Brain microvascular endothelial cell (primary cell): ENCODE measurements at regions not wholly inside any gene's neighbourhood (a gene's known extent, or its start where the extent isn't known, plus 50 kb on each side); places are given as distances from the start of the nearest gene placed in this dataset.

Experiments
- DNase-seq: peaks from one replicate; pipeline ENCODE4 v3.0.0-alpha.2; 2020
- H3K27ac ChIP-seq: fragments of 250-450 bp; sonication (Bioruptor Pico); 2 replicates; pipeline ENCODE4 v1.5.1; 2020; ENCODE audit warnings: mild to moderate bottlenecking, moderate library complexity
- H3K27me3 ChIP-seq: fragments of 250-450 bp; sonication (Bioruptor Pico); replicated peaks from 2 replicates; pipeline ENCODE4 v1.5.1; 2020; ENCODE audit warnings: mild to moderate bottlenecking
- H3K36me3 ChIP-seq: fragments of 250-450 bp; sonication (Bioruptor Pico); replicated peaks from 2 replicates; pipeline ENCODE4 v1.5.1; 2020; ENCODE audit warnings: mild to moderate bottlenecking
- H3K4me3 ChIP-seq: 2 replicates; pipeline ENCODE4 v1.5.1; 2011; ENCODE audit warnings: low read depth, mild to moderate bottlenecking, control low read depth, low read length, moderate library complexity
- in situ Hi-C: cut with HindIII; loops from 2 replicates; pipeline ENCODE4 v1.10.0; 2017; ENCODE audit warnings: low sequenced_read_pairs, low pct_ligation_motif_present
- TF ChIP-seq, protein P1 (sequence below): IDR thresholded peaks from 2 replicates; pipeline ENCODE4 v1.5.1; 2011; ENCODE audit warnings: low read depth, mild to moderate bottlenecking, moderate library complexity, low read length, control low read depth, inconsistent platforms; ENCODE audit errors: missing control alignments

DNA sequence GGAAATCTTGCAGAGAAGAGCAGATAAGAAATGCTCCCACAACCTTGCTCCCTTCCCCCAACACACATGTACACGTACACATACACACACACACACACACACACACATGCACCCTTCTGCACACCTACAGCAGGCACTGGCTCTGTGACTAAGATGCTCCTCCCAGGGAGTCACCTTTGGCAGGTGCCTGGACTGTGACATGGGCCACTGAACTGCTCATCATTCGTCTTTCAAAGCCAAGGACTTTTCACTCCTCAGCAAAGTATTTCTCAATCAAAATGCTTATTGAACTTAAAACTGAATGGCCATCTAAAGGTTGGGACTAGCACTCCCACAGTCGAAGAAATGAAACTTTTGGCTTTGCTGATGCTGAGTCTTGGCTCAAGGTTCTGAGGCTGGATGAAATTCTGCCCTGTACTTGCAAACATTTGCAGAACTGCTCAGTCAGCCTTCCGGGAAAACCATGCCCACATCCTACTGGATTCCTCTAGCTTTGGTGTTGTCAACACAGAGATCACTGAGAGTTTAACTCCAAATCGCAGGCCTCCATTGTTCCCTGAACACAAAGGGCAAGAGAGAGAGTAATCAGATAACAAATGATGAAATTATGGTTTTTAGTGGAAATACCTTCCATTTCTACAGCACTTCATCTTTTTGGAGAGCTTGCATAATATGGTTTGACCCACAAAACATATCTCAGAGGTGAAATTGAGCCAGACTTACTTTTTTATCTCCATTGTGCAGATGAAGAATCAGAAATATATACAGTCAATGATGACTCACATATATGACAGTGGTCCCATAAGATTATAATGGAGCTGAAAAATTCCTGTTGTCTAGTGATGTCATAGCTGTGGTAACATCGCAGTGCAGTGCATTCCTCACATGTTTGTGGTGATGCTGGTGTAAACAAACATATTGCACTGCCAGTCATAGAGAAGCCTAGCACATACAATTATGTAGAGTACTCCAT lies 72.4 kb upstream of the BCAR3 start:
- in situ Hi-C loops = no loop called here
- Histone ChIP-seq H3K36me3 (no peaks in the 10 kb centered on the region), H3K4me3 (no peak overlapping the region), H3K27me3 (no peaks in the 10 kb centered on the region), H3K27ac (peak overlapping the region; percentile 56)
- DNase-seq = peak; percentile 93
- TF ChIP-seq, protein P1, sequence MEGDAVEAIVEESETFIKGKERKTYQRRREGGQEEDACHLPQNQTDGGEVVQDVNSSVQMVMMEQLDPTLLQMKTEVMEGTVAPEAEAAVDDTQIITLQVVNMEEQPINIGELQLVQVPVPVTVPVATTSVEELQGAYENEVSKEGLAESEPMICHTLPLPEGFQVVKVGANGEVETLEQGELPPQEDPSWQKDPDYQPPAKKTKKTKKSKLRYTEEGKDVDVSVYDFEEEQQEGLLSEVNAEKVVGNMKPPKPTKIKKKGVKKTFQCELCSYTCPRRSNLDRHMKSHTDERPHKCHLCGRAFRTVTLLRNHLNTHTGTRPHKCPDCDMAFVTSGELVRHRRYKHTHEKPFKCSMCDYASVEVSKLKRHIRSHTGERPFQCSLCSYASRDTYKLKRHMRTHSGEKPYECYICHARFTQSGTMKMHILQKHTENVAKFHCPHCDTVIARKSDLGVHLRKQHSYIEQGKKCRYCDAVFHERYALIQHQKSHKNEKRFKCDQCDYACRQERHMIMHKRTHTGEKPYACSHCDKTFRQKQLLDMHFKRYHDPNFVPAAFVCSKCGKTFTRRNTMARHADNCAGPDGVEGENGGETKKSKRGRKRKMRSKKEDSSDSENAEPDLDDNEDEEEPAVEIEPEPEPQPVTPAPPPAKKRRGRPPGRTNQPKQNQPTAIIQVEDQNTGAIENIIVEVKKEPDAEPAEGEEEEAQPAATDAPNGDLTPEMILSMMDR = no peak

GRCh38 chr1:93751377-93752250 lies 70.0 kb upstream of the BCAR3 start:
- Histone ChIP-seq H3K4me3 (no peak overlapping the region), H3K27ac (no peak overlapping the region), H3K36me3 (no peaks in the 10 kb centered on the region), H3K27me3 (no peaks in the 10 kb centered on the region)
- TF ChIP-seq, protein P1 = no peak
- DNase-seq = no peak
- in situ Hi-C loops = no loop called here

DNA sequence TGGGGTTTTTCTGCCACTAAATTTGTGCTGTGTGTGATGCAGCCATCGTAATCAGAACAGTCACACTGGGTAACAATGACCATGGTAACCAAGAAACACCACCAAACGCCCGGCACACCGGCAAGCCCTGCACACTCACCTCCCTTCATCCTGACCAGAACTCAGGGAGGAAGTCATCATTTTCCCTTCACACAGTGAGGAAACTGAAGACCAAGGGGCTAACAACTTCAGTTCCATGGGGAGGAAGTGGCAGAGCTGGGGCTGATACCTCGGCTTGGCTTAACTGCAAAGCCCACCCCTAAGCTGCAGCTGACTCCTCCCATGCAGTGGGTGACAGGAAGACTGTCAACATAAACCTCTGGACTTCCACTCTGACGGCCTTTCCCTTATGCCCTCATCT lies 69.3 kb upstream of the BCAR3 start:
- Histone ChIP-seq H3K4me3 (no peak overlapping the region), H3K27ac (no peak overlapping the region)

DNA sequence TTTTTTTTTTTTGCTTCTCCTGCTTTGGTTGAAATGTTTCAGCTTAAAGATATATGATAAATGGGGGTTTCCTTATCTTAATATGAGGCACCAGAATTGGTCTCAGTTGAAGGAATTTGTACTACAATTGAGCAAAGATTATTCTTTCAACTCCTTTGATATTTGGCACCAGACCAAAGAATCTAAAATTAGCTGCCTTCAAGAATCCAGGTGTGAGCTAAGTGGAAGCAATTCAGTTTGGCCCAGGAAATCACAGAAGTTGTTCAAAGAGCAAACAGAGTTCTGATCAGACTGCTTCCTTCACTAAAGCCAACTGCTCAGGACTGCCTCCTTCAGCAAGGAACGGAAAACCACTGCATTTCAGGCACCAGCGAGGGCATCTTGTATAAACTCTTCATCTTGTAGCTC lies 68.3 kb upstream of the BCAR3 start:
- DNase-seq = no peak
- in situ Hi-C loops = no loop called here

More for the DNA sequence above, 69.3 kb upstream of the BCAR3 start:
- no peak for DNase-seq
- in situ Hi-C loops = no loop called here
- Histone ChIP-seq H3K27me3 (no peaks in the 10 kb centered on the region), H3K36me3 (no peaks in the 10 kb centered on the region)
- TF ChIP-seq, protein P1 = no peak

GRCh38 chr1:93749487-93749886 lies 67.8 kb upstream of the BCAR3 start:
- TF ChIP-seq, protein P1 = no peak
- H3K27ac ChIP-seq = no peak overlapping the region
- in situ Hi-C loops = no loop called here
- H3K36me3 ChIP-seq = no peaks in the 10 kb centered on the region
- DNase-seq = no peak
- no peak overlapping the region for H3K4me3 ChIP-seq
- no peaks in the 10 kb centered on the region for H3K27me3 ChIP-seq

More for the DNA sequence above, 68.3 kb upstream of the BCAR3 start:
- H3K4me3 ChIP-seq = no peak overlapping the region
- H3K27me3 ChIP-seq = no peaks in the 10 kb centered on the region
- H3K27ac ChIP-seq = no peak overlapping the region
- no peaks in the 10 kb centered on the region for H3K36me3 ChIP-seq
- TF ChIP-seq, protein P1 = peak; percentile 53
